A549 (cell line): ENCODE measurements at regions not wholly inside any gene's neighbourhood (a gene's known extent, or its start where the extent isn't known, plus 50 kb on each side); places are given as distances from the start of the nearest gene placed in this dataset.

Source experiments
- CHD2 ChIP-seq: fragments of 150-350 bp; IDR thresholded peaks from 2 replicates; pipeline ENCODE4 v1.6.1; 2014; ENCODE audit warnings: low read length; ENCODE audit not compliant: partially characterized antibody
- EP300 ChIP-seq, 2 experiments: fragments of >200 bp; sonication (Bioruptor Twin); formaldehyde crosslinking; IDR thresholded peaks; 2 replicates in 1 of 2; 3 replicates in 1 of 2; pipeline ENCODE4 v1.6.1; 2016 to 2017
- FOSL2 ChIP-seq, 2 experiments: fragments of 450-650 bp in 1 of 2; fragments of >200 bp in 1 of 2; sonication (Bioruptor Twin) in 1 of 2; formaldehyde crosslinking; IDR thresholded peaks; 2 replicates each; pipeline versions ENCODE4 v1.5.0 to v1.6.1; 2016 to 2020; ENCODE audit warnings: mild to moderate bottlenecking in 1 of 2, moderate library complexity in 1 of 2
- JUNB ChIP-seq: fragments of >200 bp; sonication (Bioruptor Twin); formaldehyde crosslinking; IDR thresholded peaks from 2 replicates; pipeline ENCODE4 v1.6.1; 2016
- MYC ChIP-seq: IDR thresholded peaks from 2 replicates; pipeline ENCODE4 v1.6.1; 2012; ENCODE audit warnings: mild to moderate bottlenecking, inconsistent platforms, low read length, improper control_type of control experiment, borderline replicate concordance
- NPAS2 ChIP-seq: fragments of 250-450 bp; sonication (Bioruptor Pico); IDR thresholded peaks from 2 replicates; pipeline ENCODE4 v1.8.0; 2022; ENCODE audit warnings: mild to moderate bottlenecking, moderate library complexity, borderline replicate concordance
- PHF8 ChIP-seq: fragments of 200-600 bp; sonication (generic); IDR thresholded peaks from 2 replicates; pipeline ENCODE4 v1.6.1; 2016; ENCODE audit warnings: low read depth, mild to moderate bottlenecking, antibody characterized with exemption, moderate library complexity, borderline replicate concordance
- POLR2A ChIP-seq: IDR thresholded peaks from 2 replicates; pipeline ENCODE4 v1.6.1; 2012; ENCODE audit warnings: mild to moderate bottlenecking, low read length
- RARB ChIP-seq: fragments of 250-450 bp; sonication (Bioruptor Pico); IDR thresholded peaks from 2 replicates; pipeline ENCODE4 v1.8.0; 2021; ENCODE audit warnings: mild to moderate bottlenecking, moderate library complexity
- TF ChIP-seq, protein P1 (sequence below): fragments of 200-600 bp; sonication (generic); IDR thresholded peaks from 2 replicates; pipeline ENCODE4 v1.6.1; 2016; ENCODE audit warnings: antibody characterized with exemption, mild to moderate bottlenecking, moderate library complexity
- TF ChIP-seq, protein P2 (sequence below): IDR thresholded peaks from 2 replicates; pipeline ENCODE4 v1.6.1; 2012
- TF ChIP-seq, protein P3 (sequence below): fragments of >200 bp; sonication (Bioruptor Twin); formaldehyde crosslinking; IDR thresholded peaks from 3 replicates; pipeline ENCODE4 v1.5.1; 2016

DNA sequence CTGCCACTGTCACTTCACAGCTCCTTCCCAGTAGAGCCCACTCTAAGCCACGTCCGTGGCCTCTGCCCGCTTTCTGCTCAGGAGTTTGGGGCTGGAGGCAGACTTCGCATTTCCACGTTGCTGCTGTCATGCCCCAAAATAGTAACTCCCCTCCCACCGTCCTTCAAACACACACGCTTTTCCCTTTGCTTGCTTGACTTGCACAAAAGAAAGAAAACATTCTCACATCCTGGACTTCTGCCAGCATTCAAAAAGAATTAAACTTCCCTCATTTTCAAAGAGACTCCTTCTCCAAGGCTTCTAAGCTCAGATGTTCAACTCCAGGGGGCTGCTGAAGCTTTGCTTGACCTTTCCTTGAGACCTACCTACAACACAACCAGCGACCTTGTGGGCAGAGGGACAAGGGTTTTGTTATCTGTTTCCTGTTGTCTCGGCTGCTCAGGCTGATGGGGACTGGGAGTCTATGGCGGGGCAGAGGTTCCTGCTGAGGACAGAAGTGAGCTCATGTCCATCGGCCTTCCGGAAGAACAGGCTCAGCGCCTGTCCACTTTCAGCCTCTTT, 263.8 kb upstream of the FOXQ1 start:
- no peak for TF ChIP-seq CHD2
- TF ChIP-seq POLR2A: no peak
- TF ChIP-seq, protein P1, sequence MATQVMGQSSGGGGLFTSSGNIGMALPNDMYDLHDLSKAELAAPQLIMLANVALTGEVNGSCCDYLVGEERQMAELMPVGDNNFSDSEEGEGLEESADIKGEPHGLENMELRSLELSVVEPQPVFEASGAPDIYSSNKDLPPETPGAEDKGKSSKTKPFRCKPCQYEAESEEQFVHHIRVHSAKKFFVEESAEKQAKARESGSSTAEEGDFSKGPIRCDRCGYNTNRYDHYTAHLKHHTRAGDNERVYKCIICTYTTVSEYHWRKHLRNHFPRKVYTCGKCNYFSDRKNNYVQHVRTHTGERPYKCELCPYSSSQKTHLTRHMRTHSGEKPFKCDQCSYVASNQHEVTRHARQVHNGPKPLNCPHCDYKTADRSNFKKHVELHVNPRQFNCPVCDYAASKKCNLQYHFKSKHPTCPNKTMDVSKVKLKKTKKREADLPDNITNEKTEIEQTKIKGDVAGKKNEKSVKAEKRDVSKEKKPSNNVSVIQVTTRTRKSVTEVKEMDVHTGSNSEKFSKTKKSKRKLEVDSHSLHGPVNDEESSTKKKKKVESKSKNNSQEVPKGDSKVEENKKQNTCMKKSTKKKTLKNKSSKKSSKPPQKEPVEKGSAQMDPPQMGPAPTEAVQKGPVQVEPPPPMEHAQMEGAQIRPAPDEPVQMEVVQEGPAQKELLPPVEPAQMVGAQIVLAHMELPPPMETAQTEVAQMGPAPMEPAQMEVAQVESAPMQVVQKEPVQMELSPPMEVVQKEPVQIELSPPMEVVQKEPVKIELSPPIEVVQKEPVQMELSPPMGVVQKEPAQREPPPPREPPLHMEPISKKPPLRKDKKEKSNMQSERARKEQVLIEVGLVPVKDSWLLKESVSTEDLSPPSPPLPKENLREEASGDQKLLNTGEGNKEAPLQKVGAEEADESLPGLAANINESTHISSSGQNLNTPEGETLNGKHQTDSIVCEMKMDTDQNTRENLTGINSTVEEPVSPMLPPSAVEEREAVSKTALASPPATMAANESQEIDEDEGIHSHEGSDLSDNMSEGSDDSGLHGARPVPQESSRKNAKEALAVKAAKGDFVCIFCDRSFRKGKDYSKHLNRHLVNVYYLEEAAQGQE: no peak
- TF ChIP-seq PHF8: no peak
- TF ChIP-seq, protein P2, sequence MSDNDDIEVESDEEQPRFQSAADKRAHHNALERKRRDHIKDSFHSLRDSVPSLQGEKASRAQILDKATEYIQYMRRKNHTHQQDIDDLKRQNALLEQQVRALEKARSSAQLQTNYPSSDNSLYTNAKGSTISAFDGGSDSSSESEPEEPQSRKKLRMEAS: no peak
- TF ChIP-seq, protein P3, sequence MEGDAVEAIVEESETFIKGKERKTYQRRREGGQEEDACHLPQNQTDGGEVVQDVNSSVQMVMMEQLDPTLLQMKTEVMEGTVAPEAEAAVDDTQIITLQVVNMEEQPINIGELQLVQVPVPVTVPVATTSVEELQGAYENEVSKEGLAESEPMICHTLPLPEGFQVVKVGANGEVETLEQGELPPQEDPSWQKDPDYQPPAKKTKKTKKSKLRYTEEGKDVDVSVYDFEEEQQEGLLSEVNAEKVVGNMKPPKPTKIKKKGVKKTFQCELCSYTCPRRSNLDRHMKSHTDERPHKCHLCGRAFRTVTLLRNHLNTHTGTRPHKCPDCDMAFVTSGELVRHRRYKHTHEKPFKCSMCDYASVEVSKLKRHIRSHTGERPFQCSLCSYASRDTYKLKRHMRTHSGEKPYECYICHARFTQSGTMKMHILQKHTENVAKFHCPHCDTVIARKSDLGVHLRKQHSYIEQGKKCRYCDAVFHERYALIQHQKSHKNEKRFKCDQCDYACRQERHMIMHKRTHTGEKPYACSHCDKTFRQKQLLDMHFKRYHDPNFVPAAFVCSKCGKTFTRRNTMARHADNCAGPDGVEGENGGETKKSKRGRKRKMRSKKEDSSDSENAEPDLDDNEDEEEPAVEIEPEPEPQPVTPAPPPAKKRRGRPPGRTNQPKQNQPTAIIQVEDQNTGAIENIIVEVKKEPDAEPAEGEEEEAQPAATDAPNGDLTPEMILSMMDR: no peak
- TF ChIP-seq MYC: no peak
- no peak for TF ChIP-seq JUNB
- TF ChIP-seq EP300 (IDR thresholded peaks at IDR 0.05): no peak
- no peak for TF ChIP-seq RARB (CRISPR knock-in tag)
- TF ChIP-seq FOSL2 (IDR thresholded peaks at IDR 0.05): no peak
- TF ChIP-seq FOSL2 (CRISPR knock-in tag; IDR thresholded peaks at IDR 0.05): no peak
- no peak for TF ChIP-seq NPAS2
